Activated T-cell treated with anti-CD3 and anti-CD28 coated beads, Interleukin-2, amount 50 U/mL, for 24 hours (primary cell): ENCODE measurements at regions not wholly inside any gene's neighbourhood (a gene's known extent, or its start where the extent isn't known, plus 50 kb on each side); places are given as distances from the start of the nearest gene placed in this dataset.
"Not testable (repeated sequence)": the region's sequence is repeated elsewhere in the genome, so short reads cannot be mapped to it uniquely, and the experiment has no call there.

Source experiments
- DNase-seq: peaks from one replicate; pipeline ENCODE4 v3.0.0-alpha.2; 2020
- H3K27ac Mint-ChIP-seq: 2 replicates; pipeline ENCODE4 v1.8.0; 2020; ENCODE audit warnings: mild to moderate bottlenecking, mixed read lengths
- H3K27me3 Mint-ChIP-seq: 2 replicates; pipeline ENCODE4 v1.8.0; 2020; ENCODE audit warnings: mixed read lengths
- H3K36me3 Mint-ChIP-seq: 2 replicates; pipeline ENCODE4 v1.8.0; 2020; ENCODE audit warnings: low read depth, mixed read lengths
- H3K4me1 Mint-ChIP-seq: 2 replicates; pipeline ENCODE4 v1.8.0; 2020; ENCODE audit warnings: low read depth, mixed read lengths
- H3K4me3 Mint-ChIP-seq: 2 replicates; pipeline ENCODE4 v1.8.0; 2020; ENCODE audit warnings: mild to moderate bottlenecking, moderate library complexity, mixed read lengths
- H3K9me3 Mint-ChIP-seq: 2 replicates; pipeline ENCODE4 v1.8.0; 2020; ENCODE audit warnings: mixed read lengths

DNA sequence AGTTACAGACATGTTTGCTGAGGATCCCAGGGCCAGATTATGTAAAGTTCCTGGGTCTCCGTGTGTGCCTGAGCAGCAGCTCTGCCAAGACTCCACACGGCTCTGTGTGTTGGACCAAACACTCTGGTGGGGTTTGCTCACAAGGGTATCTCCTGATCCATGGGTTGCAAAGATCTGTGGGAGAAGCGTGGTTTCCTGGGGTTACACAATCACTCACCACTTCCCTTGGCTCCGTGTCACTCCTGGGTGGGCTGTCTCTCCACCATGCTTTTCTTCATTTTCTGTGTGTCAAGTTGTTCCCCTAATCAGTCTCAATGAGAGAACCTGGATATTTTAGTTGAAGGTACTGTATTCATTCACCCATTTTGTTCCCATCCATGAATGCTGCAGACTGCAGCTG, 1088.8 kb downstream of the FSCB start:
- no peaks in the 10 kb centered on the region for H3K36me3 Mint-ChIP-seq
- DNase-seq, result no peak
- no peak overlapping the region for H3K27ac Mint-ChIP-seq
- H3K4me3 Mint-ChIP-seq, result no peak overlapping the region
- peaks cover 23% of the 10 kb centered on the region for H3K9me3 Mint-ChIP-seq
- H3K4me1 Mint-ChIP-seq, result no peaks in the 10 kb centered on the region
- no peaks in the 10 kb centered on the region for H3K27me3 Mint-ChIP-seq

GRCh38 chr14:43413084-43413483, 1094.0 kb downstream of the FSCB start:
- peaks cover 5% of the 10 kb centered on the region for H3K9me3 Mint-ChIP-seq
- H3K4me3 Mint-ChIP-seq, result no peak overlapping the region
- no peak for DNase-seq
- no peaks in the 10 kb centered on the region for H3K4me1 Mint-ChIP-seq
- H3K36me3 Mint-ChIP-seq, result no peaks in the 10 kb centered on the region
- H3K27me3 Mint-ChIP-seq, result no peaks in the 10 kb centered on the region
- H3K27ac Mint-ChIP-seq, result no peak overlapping the region

- H3K36me3 Mint-ChIP-seq, result no peaks in the 10 kb centered on the region
- no peaks in the 10 kb centered on the region for H3K4me1 Mint-ChIP-seq
- H3K9me3 Mint-ChIP-seq, result peaks cover 5% of the 10 kb centered on the region
- DNase-seq, result no peak
- no peak overlapping the region for H3K27ac Mint-ChIP-seq
- H3K4me3 Mint-ChIP-seq, result no peak overlapping the region
- no peaks in the 10 kb centered on the region for H3K27me3 Mint-ChIP-seq
These were observed 1095.2 kb downstream of the FSCB start for GRCh38 chr14:43411841-43412240.

GRCh38 chr14:43410631-43411030, 1096.5 kb downstream of the FSCB start:
- DNase-seq, result no peak
- Mint-ChIP-seq H3K27ac (no peak overlapping the region), H3K4me1 (no peaks in the 10 kb centered on the region), H3K27me3 (no peaks in the 10 kb centered on the region), H3K36me3 (no peaks in the 10 kb centered on the region), H3K4me3 (no peak overlapping the region), H3K9me3 (no peaks in the 10 kb centered on the region)

DNA sequence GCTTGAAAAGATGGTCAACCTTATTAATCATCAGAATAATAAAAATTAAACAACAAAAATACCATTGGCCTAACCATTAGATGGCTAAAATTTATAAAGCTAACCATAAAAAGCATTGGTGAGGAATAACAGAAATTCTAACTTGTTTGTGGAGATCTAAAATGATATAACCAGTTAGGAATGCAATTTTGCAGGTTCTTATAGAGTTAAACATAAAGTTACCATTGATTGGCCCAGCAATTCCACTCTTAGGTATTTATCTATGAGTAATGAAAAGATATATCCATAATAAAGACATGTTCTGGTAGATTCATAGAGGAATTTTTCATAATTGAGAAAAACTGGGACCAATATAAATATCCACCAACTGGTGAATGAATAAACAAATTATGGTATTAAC, 1098.6 kb downstream of the FSCB start:
- Mint-ChIP-seq H3K27ac (no peak overlapping the region), H3K9me3 (peaks cover 4% of the 10 kb centered on the region), H3K36me3 (no peaks in the 10 kb centered on the region), H3K4me1 (no peaks in the 10 kb centered on the region), H3K27me3 (no peaks in the 10 kb centered on the region), H3K4me3 (no peak overlapping the region)
- DNase-seq, result no peak

DNA sequence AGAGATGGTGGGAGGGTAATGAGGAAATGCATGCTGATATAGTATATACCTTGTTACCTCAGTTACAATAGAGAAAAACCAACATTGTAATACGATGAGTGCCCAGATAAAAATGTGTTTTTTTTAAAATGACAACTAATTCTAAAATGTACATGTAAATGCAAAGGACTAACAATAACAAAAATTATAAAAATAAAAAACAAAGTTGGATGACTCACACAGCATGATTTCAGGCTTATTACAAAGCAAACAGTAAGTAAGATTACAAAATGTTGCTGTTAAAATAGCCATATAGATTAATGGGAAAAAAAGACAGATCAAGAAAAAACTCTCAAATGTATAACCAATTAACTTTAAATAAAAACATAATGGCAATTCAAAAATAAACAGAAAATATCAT, 1099.4 kb downstream of the FSCB start:
- Mint-ChIP-seq H3K4me1 (no peaks in the 10 kb centered on the region), H3K9me3 (peaks cover 4% of the 10 kb centered on the region), H3K27ac (no peak overlapping the region), H3K36me3 (no peaks in the 10 kb centered on the region), H3K4me3 (no peak overlapping the region), H3K27me3 (no peaks in the 10 kb centered on the region)
- no peak for DNase-seq

DNA sequence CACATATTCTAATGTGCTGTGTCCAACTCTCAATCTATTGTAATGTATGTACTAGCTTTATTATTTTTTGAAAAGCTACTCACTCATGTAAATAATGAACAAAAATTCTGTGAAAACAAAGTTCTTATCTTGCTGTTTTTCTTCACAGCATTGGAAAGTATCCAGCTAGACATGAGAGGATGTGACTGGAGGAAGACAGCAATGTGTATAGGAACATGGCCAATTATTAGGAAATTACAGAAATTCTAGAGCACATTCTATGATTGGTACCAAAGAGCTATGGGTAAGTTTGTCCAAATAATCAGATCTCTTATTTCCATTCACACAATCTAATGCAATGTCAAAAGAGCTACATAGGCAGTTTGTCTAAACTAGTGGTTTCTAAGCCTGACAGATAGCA, 1100.2 kb downstream of the FSCB start:
- H3K9me3 Mint-ChIP-seq, result peaks cover 4% of the 10 kb centered on the region

GRCh38 chr14:43399289-43399688, 1107.8 kb downstream of the FSCB start:
- Mint-ChIP-seq H3K27me3 (no peaks in the 10 kb centered on the region), H3K27ac (no peak overlapping the region), H3K36me3 (no peaks in the 10 kb centered on the region), H3K4me1 (no peaks in the 10 kb centered on the region), H3K4me3 (no peak overlapping the region), H3K9me3 (peaks cover 2% of the 10 kb centered on the region)
- no peak for DNase-seq

More for the DNA sequence above, 1100.2 kb downstream of the FSCB start:
- H3K27ac Mint-ChIP-seq, result no peak overlapping the region
- no peaks in the 10 kb centered on the region for H3K36me3 Mint-ChIP-seq
- H3K4me3 Mint-ChIP-seq, result no peak overlapping the region
- H3K4me1 Mint-ChIP-seq, result no peaks in the 10 kb centered on the region
- H3K27me3 Mint-ChIP-seq, result no peaks in the 10 kb centered on the region
- DNase-seq, result no peak

DNA sequence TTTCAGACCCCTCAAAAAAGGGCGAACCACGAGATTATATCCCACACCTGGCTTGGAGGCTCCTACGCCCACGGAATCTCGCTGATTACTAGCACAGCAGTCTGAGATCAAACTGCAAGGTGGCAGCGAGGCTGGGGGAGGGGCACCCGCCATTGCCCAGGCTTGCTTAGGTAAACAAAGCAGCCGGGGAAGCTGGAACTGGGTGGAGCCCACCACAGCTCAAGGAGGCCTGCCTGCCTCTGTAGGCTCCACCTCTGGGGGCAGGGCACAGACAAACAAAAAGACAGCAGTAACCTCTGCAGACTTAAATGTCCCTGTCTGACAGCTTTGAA, 1136.6 kb downstream of the FSCB start:
- not testable (repeated sequence) for DNase-seq, H3K36me3 Mint-ChIP-seq, H3K4me1 Mint-ChIP-seq, H3K4me3 Mint-ChIP-seq, H3K27ac Mint-ChIP-seq, H3K27me3 Mint-ChIP-seq
- H3K9me3 Mint-ChIP-seq, result peaks cover 18% of the 10 kb centered on the region

DNA sequence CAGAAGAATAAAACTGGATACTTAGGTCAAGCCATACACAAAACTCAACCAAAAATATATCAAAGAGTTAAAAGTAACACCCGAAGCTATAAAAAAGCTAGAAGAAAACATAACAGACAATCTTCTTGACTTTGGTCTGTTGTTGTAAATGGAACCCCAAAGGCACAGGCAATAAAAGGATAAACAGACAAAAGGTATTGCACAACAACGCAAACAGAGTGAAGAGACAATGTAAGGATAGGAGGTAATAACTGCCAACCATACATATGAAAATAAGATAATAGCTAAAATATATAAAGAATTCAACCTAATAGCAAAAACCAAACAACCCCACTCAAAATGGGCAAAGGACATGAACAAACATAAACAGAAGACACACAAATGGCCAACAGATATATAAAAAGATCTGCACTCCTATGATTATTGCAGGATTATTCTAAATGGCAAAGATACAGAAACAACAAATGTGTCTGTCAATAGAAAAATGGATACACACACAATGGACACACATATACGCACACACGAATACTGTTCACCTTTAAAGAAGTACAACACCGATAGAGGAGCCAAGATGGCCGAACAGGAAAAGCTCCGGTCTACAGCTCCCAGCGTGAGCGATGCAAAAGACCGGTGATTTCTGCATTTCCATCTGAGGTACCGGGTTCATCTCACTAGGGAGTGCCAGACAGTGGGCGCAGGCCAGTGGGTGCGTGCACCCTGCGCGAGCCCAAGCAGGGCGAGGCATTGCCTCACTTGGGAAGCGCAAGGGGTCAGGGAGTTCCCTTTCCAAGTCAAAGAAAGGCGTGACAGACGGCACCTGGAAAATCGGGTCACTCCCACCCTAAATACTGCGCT, 1137.1 kb downstream of the FSCB start:
- H3K4me3 Mint-ChIP-seq, result no peak overlapping the region
- H3K36me3 Mint-ChIP-seq, result no peaks in the 10 kb centered on the region
- no peak for DNase-seq
- H3K27ac Mint-ChIP-seq, result no peak overlapping the region
- H3K27me3 Mint-ChIP-seq, result no peaks in the 10 kb centered on the region
- peaks cover 18% of the 10 kb centered on the region for H3K9me3 Mint-ChIP-seq
- H3K4me1 Mint-ChIP-seq, result no peaks in the 10 kb centered on the region

- Mint-ChIP-seq H3K4me3 (no peak overlapping the region), H3K4me1 (no peaks in the 10 kb centered on the region), H3K9me3 (peaks cover 8% of the 10 kb centered on the region), H3K27ac (no peak overlapping the region), H3K27me3 (no peaks in the 10 kb centered on the region), H3K36me3 (no peaks in the 10 kb centered on the region)
- DNase-seq, result no peak
These were observed 1144.5 kb downstream of the FSCB start for GRCh38 chr14:43362586-43362985.

GRCh38 chr14:43361751-43362150, 1145.3 kb downstream of the FSCB start:
- H3K27ac Mint-ChIP-seq, result no peak overlapping the region
- H3K4me3 Mint-ChIP-seq, result no peak overlapping the region
- H3K36me3 Mint-ChIP-seq, result no peaks in the 10 kb centered on the region
- no peaks in the 10 kb centered on the region for H3K4me1 Mint-ChIP-seq
- H3K27me3 Mint-ChIP-seq, result no peaks in the 10 kb centered on the region
- DNase-seq, result no peak
- peaks cover 5% of the 10 kb centered on the region for H3K9me3 Mint-ChIP-seq

GRCh38 chr14:43360239-43360638, 1146.8 kb downstream of the FSCB start:
- H3K36me3 Mint-ChIP-seq, result no peaks in the 10 kb centered on the region
- H3K9me3 Mint-ChIP-seq, result peaks cover 5% of the 10 kb centered on the region
- DNase-seq, result no peak
- no peaks in the 10 kb centered on the region for H3K27me3 Mint-ChIP-seq
- H3K4me3 Mint-ChIP-seq, result no peak overlapping the region
- H3K4me1 Mint-ChIP-seq, result no peaks in the 10 kb centered on the region
- no peak overlapping the region for H3K27ac Mint-ChIP-seq

- DNase-seq, result no peak
- no peaks in the 10 kb centered on the region for H3K36me3 Mint-ChIP-seq
- no peaks in the 10 kb centered on the region for H3K4me1 Mint-ChIP-seq
- H3K9me3 Mint-ChIP-seq, result peaks cover 6% of the 10 kb centered on the region
- no peak overlapping the region for H3K27ac Mint-ChIP-seq
- no peaks in the 10 kb centered on the region for H3K27me3 Mint-ChIP-seq
- no peak overlapping the region for H3K4me3 Mint-ChIP-seq
These were observed 1147.8 kb downstream of the FSCB start for GRCh38 chr14:43359317-43359716.

DNA sequence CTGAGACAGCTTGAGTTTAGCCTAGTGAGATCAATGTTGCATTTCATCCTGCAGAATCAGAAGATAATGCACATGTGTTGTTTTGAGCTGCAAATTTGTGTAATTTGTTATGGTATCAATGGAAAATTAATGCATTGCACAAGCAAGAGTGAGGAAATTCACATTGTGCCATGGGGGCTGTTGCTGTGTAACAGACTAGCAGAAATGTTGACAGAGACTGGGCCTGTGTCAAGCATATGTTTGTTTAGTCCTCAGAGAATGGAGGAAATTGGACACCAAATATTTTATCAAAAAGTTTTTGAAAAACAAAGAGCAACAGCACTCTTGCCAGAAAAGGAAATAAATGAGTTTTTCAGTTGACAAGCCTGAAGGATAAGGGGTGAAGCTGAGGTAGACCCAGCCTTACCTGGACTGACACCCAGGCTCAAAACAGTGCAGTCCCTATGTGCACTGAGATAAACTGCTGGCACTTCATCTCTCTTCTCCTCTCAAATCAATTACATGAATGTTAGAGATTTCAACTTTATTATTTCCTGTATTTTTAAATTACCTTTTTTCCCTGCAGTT, 1150.0 kb downstream of the FSCB start:
- Mint-ChIP-seq H3K9me3 (peaks cover 6% of the 10 kb centered on the region), H3K4me1 (no peaks in the 10 kb centered on the region), H3K36me3 (no peaks in the 10 kb centered on the region), H3K27ac (no peak overlapping the region), H3K4me3 (no peak overlapping the region), H3K27me3 (no peaks in the 10 kb centered on the region)
- no peak for DNase-seq
